ENCODE measurements at regions not wholly inside any gene's neighbourhood (a gene's known extent, or its start where the extent isn't known, plus 50 kb on each side); places are given as distances from the start of the nearest gene placed in this dataset.

- H3K9ac ChIP-seq (ENCODE audit: low read depth, low read length) = no peak overlapping the region
- H3K4me1 ChIP-seq (ENCODE audit: control insufficient read depth, insufficient read depth, low read length) = no peaks in the 10 kb centered on the region
- H3K36me3 ChIP-seq (ENCODE audit: insufficient read depth, low read length) = no peaks in the 10 kb centered on the region
- H3K9me3 ChIP-seq (replicated peaks; ENCODE audit: low read length) = no peaks in the 10 kb centered on the region
- H3K4me2 ChIP-seq (ENCODE audit: low read length) = no peak overlapping the region
- H3K27me3 ChIP-seq (ENCODE audit: control insufficient read depth, insufficient read depth, low read length) = no peaks in the 10 kb centered on the region
- no peak overlapping the region for H3K4me3 ChIP-seq (ENCODE audit: low read length)
Observed at GRCh38 chr4:31204874-31205273, 484.7 kb downstream of the PCDH7 start.

DNA sequence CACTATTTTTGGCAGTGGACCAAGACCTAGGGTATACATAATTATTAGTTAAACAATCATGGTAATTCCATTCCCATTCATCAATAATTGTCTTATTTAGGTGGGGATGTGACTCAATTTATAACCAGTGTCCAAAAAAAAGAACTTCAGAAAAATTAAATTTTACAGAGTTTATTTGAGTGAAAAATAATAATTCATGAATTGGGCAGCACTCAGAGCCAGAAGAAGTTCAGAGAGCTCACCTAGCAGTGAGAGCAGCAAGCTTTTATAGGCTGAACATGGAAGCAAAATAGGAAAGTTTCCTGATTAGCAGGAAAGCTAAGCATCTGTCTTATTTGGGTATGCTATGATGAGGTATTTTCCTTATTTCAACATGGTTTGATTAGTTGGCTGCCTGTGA lies 500.8 kb downstream of the PCDH7 start:
- no peaks in the 10 kb centered on the region for H3K9me3 ChIP-seq (replicated peaks; ENCODE audit: low read length)
- peaks cover 2% of the 10 kb centered on the region for H3K27me3 ChIP-seq (ENCODE audit: control insufficient read depth, insufficient read depth, low read length)
- H3K36me3 ChIP-seq (ENCODE audit: insufficient read depth, low read length) = no peaks in the 10 kb centered on the region
- H3K4me2 ChIP-seq (ENCODE audit: low read length) = no peak overlapping the region
- H3K4me1 ChIP-seq (ENCODE audit: control insufficient read depth, insufficient read depth, low read length) = no peaks in the 10 kb centered on the region
- H3K9ac ChIP-seq (ENCODE audit: low read depth, low read length) = no peak overlapping the region
- H3K4me3 ChIP-seq (ENCODE audit: low read length) = no peak overlapping the region

DNA sequence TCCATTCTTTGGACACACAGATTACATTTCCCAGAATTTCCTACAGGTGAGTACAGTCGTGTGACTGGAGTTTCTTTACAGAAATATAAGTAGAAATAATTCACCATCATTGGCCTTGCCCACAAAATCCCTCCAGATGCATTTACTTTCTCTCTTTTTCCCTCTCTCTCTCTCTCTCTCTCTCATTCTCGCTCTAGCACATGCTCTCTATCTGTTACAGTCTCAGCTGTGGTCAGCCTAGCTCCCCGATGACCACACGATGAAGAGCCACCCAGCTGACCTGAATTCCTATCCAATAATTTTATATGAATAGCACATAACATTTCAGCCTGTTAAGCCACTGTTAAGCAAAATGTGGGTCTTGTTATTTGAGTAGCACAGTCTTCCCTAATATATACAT lies 507.9 kb downstream of the PCDH7 start:
- H3K9ac ChIP-seq (ENCODE audit: low read depth, low read length) = no peak overlapping the region
- H3K4me2 ChIP-seq (ENCODE audit: low read length) = no peak overlapping the region
- H3K36me3 ChIP-seq (ENCODE audit: insufficient read depth, low read length) = no peaks in the 10 kb centered on the region
- no peaks in the 10 kb centered on the region for H3K27me3 ChIP-seq (ENCODE audit: control insufficient read depth, insufficient read depth, low read length)
- no peaks in the 10 kb centered on the region for H3K9me3 ChIP-seq (replicated peaks; ENCODE audit: low read length)
- no peaks in the 10 kb centered on the region for H3K4me1 ChIP-seq (ENCODE audit: control insufficient read depth, insufficient read depth, low read length)
- no peak overlapping the region for H3K4me3 ChIP-seq (ENCODE audit: low read length)

DNA sequence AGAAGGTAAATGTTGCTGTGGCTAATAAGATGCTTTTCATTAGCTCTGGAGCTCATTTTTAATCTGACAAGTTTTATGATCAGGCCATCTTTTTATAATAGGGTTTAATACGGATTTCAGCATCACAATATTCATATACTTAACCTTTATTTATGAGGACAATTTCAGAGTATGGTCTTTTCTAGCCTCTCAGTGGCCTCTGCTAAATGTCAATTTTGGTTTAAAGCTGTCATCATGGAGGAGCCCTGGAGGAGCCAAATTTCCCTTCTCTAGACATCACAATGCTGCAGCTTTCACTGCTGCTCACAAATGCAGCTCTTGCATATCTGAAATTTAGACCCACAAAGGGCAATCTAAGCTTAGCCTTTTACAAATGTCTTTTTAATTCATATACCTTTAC lies 510.4 kb downstream of the PCDH7 start:
- no peak overlapping the region for H3K9ac ChIP-seq (ENCODE audit: low read depth, low read length)
- no peak overlapping the region for H3K4me3 ChIP-seq (ENCODE audit: low read length)
- no peaks in the 10 kb centered on the region for H3K36me3 ChIP-seq (ENCODE audit: insufficient read depth, low read length)
- H3K9me3 ChIP-seq (replicated peaks; ENCODE audit: low read length) = no peaks in the 10 kb centered on the region
- no peak overlapping the region for H3K4me2 ChIP-seq (ENCODE audit: low read length)
- H3K27me3 ChIP-seq (ENCODE audit: control insufficient read depth, insufficient read depth, low read length) = no peaks in the 10 kb centered on the region
- no peaks in the 10 kb centered on the region for H3K4me1 ChIP-seq (ENCODE audit: control insufficient read depth, insufficient read depth, low read length)

- Histone ChIP-seq H3K9ac (ENCODE audit: low read depth, low read length) (no peak overlapping the region), H3K27me3 (ENCODE audit: control insufficient read depth, insufficient read depth, low read length) (no peaks in the 10 kb centered on the region), H3K36me3 (ENCODE audit: insufficient read depth, low read length) (no peaks in the 10 kb centered on the region), H3K4me2 (ENCODE audit: low read length) (no peak overlapping the region), H3K4me1 (ENCODE audit: control insufficient read depth, insufficient read depth, low read length) (no peaks in the 10 kb centered on the region), H3K4me3 (ENCODE audit: low read length) (no peak overlapping the region), H3K9me3 (replicated peaks; ENCODE audit: low read length) (no peaks in the 10 kb centered on the region)
Observed at GRCh38 chr4:31234494-31234893, 514.3 kb downstream of the PCDH7 start.

DNA sequence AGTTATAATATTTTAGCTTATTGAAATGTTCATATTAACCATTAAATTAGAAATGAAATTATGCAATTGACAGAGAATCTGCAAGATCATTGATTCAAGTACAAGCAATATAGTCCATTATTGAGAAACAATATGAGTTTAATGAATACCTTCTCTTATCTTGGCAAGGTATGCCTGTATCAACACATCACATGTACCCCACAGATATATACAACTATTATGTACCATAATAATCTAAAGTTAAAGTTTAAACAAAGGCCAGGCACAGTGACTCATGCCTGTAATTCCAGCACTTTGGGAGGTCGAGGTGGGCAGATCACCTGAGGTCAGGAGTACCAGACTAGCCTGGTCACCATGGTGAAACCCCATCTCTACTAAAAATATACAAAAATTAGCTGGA lies 514.7 kb downstream of the PCDH7 start:
- no peaks in the 10 kb centered on the region for H3K4me1 ChIP-seq (ENCODE audit: control insufficient read depth, insufficient read depth, low read length)
- no peak overlapping the region for H3K9ac ChIP-seq (ENCODE audit: low read depth, low read length)
- no peaks in the 10 kb centered on the region for H3K27me3 ChIP-seq (ENCODE audit: control insufficient read depth, insufficient read depth, low read length)
- no peaks in the 10 kb centered on the region for H3K36me3 ChIP-seq (ENCODE audit: insufficient read depth, low read length)
- H3K9me3 ChIP-seq (replicated peaks; ENCODE audit: low read length) = no peaks in the 10 kb centered on the region
- no peak overlapping the region for H3K4me2 ChIP-seq (ENCODE audit: low read length)
- no peak overlapping the region for H3K4me3 ChIP-seq (ENCODE audit: low read length)

- Histone ChIP-seq H3K4me3 (ENCODE audit: low read length) (no peak overlapping the region), H3K27me3 (ENCODE audit: control insufficient read depth, insufficient read depth, low read length) (no peaks in the 10 kb centered on the region), H3K4me1 (ENCODE audit: control insufficient read depth, insufficient read depth, low read length) (no peaks in the 10 kb centered on the region), H3K36me3 (ENCODE audit: insufficient read depth, low read length) (no peaks in the 10 kb centered on the region), H3K9me3 (replicated peaks; ENCODE audit: low read length) (no peaks in the 10 kb centered on the region), H3K9ac (ENCODE audit: low read depth, low read length) (no peak overlapping the region), H3K4me2 (ENCODE audit: low read length) (no peak overlapping the region)
Observed at GRCh38 chr4:31236020-31236638, 516.0 kb downstream of the PCDH7 start.

- Histone ChIP-seq H3K4me3 (ENCODE audit: low read length) (no peak overlapping the region), H3K4me2 (ENCODE audit: low read length) (no peak overlapping the region), H3K27me3 (ENCODE audit: control insufficient read depth, insufficient read depth, low read length) (no peaks in the 10 kb centered on the region), H3K4me1 (ENCODE audit: control insufficient read depth, insufficient read depth, low read length) (no peaks in the 10 kb centered on the region), H3K36me3 (ENCODE audit: insufficient read depth, low read length) (no peaks in the 10 kb centered on the region), H3K9me3 (replicated peaks; ENCODE audit: low read length) (no peaks in the 10 kb centered on the region), H3K9ac (ENCODE audit: low read depth, low read length) (no peak overlapping the region)
Observed at GRCh38 chr4:31236639-31237173, 516.5 kb downstream of the PCDH7 start.

GRCh38 chr4:31237233-31237632 lies 517.1 kb downstream of the PCDH7 start:
- no peaks in the 10 kb centered on the region for H3K9me3 ChIP-seq (replicated peaks; ENCODE audit: low read length)
- H3K4me2 ChIP-seq (ENCODE audit: low read length) = no peak overlapping the region
- no peaks in the 10 kb centered on the region for H3K4me1 ChIP-seq (ENCODE audit: control insufficient read depth, insufficient read depth, low read length)
- no peak overlapping the region for H3K9ac ChIP-seq (ENCODE audit: low read depth, low read length)
- H3K27me3 ChIP-seq (ENCODE audit: control insufficient read depth, insufficient read depth, low read length) = no peaks in the 10 kb centered on the region
- H3K36me3 ChIP-seq (ENCODE audit: insufficient read depth, low read length) = no peaks in the 10 kb centered on the region
- no peak overlapping the region for H3K4me3 ChIP-seq (ENCODE audit: low read length)

DNA sequence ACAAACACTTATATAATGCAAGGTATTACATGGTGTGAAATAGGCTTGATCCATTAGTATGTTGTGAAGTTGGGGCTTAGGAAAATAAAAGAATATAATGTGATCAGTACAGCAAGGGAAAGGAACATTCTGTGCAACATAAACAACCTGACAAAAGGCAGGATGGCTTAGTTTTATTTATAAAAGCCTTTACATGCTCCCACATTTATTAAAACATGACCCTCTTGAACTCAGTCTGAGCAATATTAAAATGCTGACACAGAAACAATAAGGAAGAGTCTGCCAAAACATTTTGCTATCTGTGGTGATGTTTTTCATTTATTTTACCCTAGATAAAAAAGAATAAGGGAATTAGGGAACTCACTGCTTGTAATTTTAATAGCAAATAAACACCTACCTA lies 519.7 kb downstream of the PCDH7 start:
- H3K4me1 ChIP-seq (ENCODE audit: control insufficient read depth, insufficient read depth, low read length) = no peaks in the 10 kb centered on the region
- H3K27me3 ChIP-seq (ENCODE audit: control insufficient read depth, insufficient read depth, low read length) = no peaks in the 10 kb centered on the region
- H3K9ac ChIP-seq (ENCODE audit: low read depth, low read length) = no peak overlapping the region
- H3K36me3 ChIP-seq (ENCODE audit: insufficient read depth, low read length) = no peaks in the 10 kb centered on the region
- no peak overlapping the region for H3K4me2 ChIP-seq (ENCODE audit: low read length)
- H3K9me3 ChIP-seq (replicated peaks; ENCODE audit: low read length) = no peaks in the 10 kb centered on the region
- no peak overlapping the region for H3K4me3 ChIP-seq (ENCODE audit: low read length)

DNA sequence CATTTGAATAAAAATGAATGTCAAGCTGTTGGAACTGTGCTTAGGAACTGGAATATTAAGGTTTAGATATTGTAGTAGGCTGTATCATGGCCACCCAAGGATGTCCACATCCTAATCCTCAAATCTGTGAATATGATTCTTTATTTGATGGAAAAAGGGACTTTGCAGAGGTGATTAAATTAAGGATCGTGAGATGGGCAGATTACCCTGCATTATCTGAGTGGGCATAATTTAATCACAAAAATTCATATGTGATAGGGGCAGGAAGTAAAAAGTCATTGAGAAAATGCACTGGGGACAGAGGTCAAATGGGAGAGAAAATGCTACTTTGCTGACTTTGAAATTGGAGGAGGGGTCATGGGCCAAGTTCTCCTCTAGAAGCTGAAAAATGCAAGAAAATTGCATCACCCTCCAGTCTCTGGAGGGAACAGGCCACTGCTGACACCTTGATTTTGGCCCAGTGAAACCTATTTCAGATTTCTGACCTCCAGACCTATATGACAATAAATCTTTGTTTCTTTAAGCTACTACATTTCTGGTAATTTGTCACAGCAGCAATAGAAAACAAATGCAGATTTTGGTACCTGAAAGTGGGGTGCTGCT lies 521.4 kb downstream of the PCDH7 start:
- no peaks in the 10 kb centered on the region for H3K27me3 ChIP-seq (ENCODE audit: control insufficient read depth, insufficient read depth, low read length)
- no peaks in the 10 kb centered on the region for H3K9me3 ChIP-seq (replicated peaks; ENCODE audit: low read length)
- H3K4me2 ChIP-seq (ENCODE audit: low read length) = no peak overlapping the region
- no peak overlapping the region for H3K4me3 ChIP-seq (ENCODE audit: low read length)
- H3K36me3 ChIP-seq (ENCODE audit: insufficient read depth, low read length) = no peaks in the 10 kb centered on the region
- no peak overlapping the region for H3K9ac ChIP-seq (ENCODE audit: low read depth, low read length)
- H3K4me1 ChIP-seq (ENCODE audit: control insufficient read depth, insufficient read depth, low read length) = no peaks in the 10 kb centered on the region

DNA sequence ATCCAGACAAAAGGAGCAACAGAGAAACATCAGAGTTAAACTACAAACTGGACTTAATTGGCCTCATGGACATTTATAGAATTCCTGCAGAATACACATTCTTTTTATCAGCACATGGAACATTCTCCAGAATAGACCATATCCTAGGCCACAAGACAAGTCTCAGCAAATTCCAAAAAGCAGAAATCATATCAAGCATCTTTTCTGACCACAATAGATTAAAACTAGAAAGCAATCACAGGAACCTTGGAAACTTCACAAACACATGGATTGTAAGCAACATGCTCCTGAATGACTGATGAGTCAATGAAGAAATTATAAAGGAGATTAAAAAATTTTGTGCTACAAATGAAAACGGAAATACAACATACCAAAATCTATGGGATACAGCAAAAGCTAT lies 526.7 kb downstream of the PCDH7 start:
- H3K4me2 ChIP-seq (ENCODE audit: low read length) = no peak overlapping the region
- no peaks in the 10 kb centered on the region for H3K36me3 ChIP-seq (ENCODE audit: insufficient read depth, low read length)

More for the DNA sequence above, 526.7 kb downstream of the PCDH7 start:
- no peaks in the 10 kb centered on the region for H3K27me3 ChIP-seq (ENCODE audit: control insufficient read depth, insufficient read depth, low read length)
- H3K9ac ChIP-seq (ENCODE audit: low read depth, low read length) = no peak overlapping the region
- no peak overlapping the region for H3K4me3 ChIP-seq (ENCODE audit: low read length)
- H3K4me1 ChIP-seq (ENCODE audit: control insufficient read depth, insufficient read depth, low read length) = no peaks in the 10 kb centered on the region
- H3K9me3 ChIP-seq (replicated peaks; ENCODE audit: low read length) = no peaks in the 10 kb centered on the region
